NB4 (cell line): ENCODE measurements at regions not wholly inside any gene's neighbourhood (a gene's known extent, or its start where the extent isn't known, plus 50 kb on each side); places are given as distances from the start of the nearest gene placed in this dataset.

Source experiments
- MAX ChIP-seq: IDR thresholded peaks from 2 replicates; pipeline ENCODE4 v1.6.1; 2011; ENCODE audit warnings: low read depth, low read length
- MYC ChIP-seq: IDR thresholded peaks from 2 replicates; pipeline ENCODE4 v1.6.1; 2011; ENCODE audit warnings: low read depth, low read length
- POLR2A ChIP-seq: IDR thresholded peaks from 2 replicates; pipeline ENCODE4 v1.6.1; 2011; ENCODE audit warnings: mild to moderate bottlenecking; ENCODE audit not compliant: insufficient read length; ENCODE audit errors: extremely low read depth
- TF ChIP-seq, protein P1 (sequence below): IDR thresholded peaks from one replicate; pipeline ENCODE4 v1.5.1; 2012; ENCODE audit warnings: low read depth, low read length

GRCh38 chr1:188270497-188270896 is 1441.7 kb downstream of the PLA2G4A start:
- TF ChIP-seq, protein P1, sequence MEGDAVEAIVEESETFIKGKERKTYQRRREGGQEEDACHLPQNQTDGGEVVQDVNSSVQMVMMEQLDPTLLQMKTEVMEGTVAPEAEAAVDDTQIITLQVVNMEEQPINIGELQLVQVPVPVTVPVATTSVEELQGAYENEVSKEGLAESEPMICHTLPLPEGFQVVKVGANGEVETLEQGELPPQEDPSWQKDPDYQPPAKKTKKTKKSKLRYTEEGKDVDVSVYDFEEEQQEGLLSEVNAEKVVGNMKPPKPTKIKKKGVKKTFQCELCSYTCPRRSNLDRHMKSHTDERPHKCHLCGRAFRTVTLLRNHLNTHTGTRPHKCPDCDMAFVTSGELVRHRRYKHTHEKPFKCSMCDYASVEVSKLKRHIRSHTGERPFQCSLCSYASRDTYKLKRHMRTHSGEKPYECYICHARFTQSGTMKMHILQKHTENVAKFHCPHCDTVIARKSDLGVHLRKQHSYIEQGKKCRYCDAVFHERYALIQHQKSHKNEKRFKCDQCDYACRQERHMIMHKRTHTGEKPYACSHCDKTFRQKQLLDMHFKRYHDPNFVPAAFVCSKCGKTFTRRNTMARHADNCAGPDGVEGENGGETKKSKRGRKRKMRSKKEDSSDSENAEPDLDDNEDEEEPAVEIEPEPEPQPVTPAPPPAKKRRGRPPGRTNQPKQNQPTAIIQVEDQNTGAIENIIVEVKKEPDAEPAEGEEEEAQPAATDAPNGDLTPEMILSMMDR = no peak
- no peak for TF ChIP-seq MYC
- TF ChIP-seq POLR2A = no peak
- no peak for TF ChIP-seq MAX
